Esophagus muscularis mucosa (tissue), 4 donors: ENCODE measurements at regions not wholly inside any gene's neighbourhood (a gene's known extent, or its start where the extent isn't known, plus 50 kb on each side); places are given as distances from the start of the nearest gene placed in this dataset.

Source experiments
- DNase-seq: peaks from one replicate; pipeline ENCODE4 v3.0.0-alpha.2; 2017; ENCODE audit errors: extremely low spot score
- H3K27ac ChIP-seq, 4 donors: fragments of 200-600 bp; sonication (generic); replicated peaks in 1 of 4; 1 replicate in 3 of 4; 2 replicates in 1 of 4; pipeline ENCODE4 v1.5.1; 2016 to 2019; ENCODE audit warnings: mild to moderate bottlenecking in 1 of 4
- H3K27me3 ChIP-seq, 4 donors: fragments of 200-600 bp; sonication (generic); one replicate each; pipeline versions ENCODE4 v1.5.1 to v1.6.0; 2016 to 2019
- H3K36me3 ChIP-seq, 4 donors: fragments of 200-600 bp; sonication (generic); one replicate each; pipeline ENCODE4 v1.5.1; 2016 to 2019
- H3K4me1 ChIP-seq, 4 donors: fragments of 200-600 bp; sonication (generic); one replicate each; pipeline ENCODE4 v1.5.1; 2016 to 2019
- H3K4me3 ChIP-seq, 4 donors: fragments of 200-600 bp; sonication (generic); 1 replicate in 2 of 4; 2 replicates in 2 of 4; pipeline ENCODE4 v1.5.1; 2016 to 2019; ENCODE audit warnings: mild to moderate bottlenecking in 4 of 4, moderate library complexity in 1 of 4
- H3K9me3 ChIP-seq, 4 donors: fragments of 200-600 bp; sonication (generic); 1 replicate in 3 of 4; 2 replicates in 1 of 4; pipeline ENCODE4 v1.5.1; 2016 to 2019
- EP300 ChIP-seq: sonication (generic); formaldehyde crosslinking; IDR thresholded peaks from one replicate; pipeline ENCODE4 v1.6.1; 2017; ENCODE audit warnings: antibody characterized with exemption
- POLR2A ChIP-seq: fragments of 450-650 bp; IDR thresholded peaks from one replicate; pipeline ENCODE4 v1.6.1; 2017; ENCODE audit warnings: antibody characterized with exemption, moderate library complexity, mild to moderate bottlenecking, low read depth
- POLR2AphosphoS5 ChIP-seq, 2 donors: sonication (generic); formaldehyde crosslinking; IDR thresholded peaks; one replicate each; pipeline ENCODE4 v1.6.1; 2017; ENCODE audit warnings: antibody characterized with exemption in 2 of 2
- WGBS: methylation state at CpG from one replicate; pipeline ENCODE4 v1.1.5; 2018; 5-methylcytosine and 5-hydroxymethylcytosine counted together
- intact Hi-C: fragments of 100-400 bp; cut with DNase I; formaldehyde crosslinking; loops from one replicate; pipeline ENCODE4 v1.15.1; 2023
- TF ChIP-seq, protein P1 (sequence below), 3 experiments: fragments of 200-600 bp in 2 of 3; fragments of 450-650 bp in 1 of 3; sonication (generic) in 2 of 3; IDR thresholded peaks; one replicate each; pipeline ENCODE4 v1.5.1; 2017 to 2019; ENCODE audit warnings: antibody characterized with exemption in 3 of 3, mild to moderate bottlenecking in 2 of 3, moderate library complexity in 1 of 3

DNA sequence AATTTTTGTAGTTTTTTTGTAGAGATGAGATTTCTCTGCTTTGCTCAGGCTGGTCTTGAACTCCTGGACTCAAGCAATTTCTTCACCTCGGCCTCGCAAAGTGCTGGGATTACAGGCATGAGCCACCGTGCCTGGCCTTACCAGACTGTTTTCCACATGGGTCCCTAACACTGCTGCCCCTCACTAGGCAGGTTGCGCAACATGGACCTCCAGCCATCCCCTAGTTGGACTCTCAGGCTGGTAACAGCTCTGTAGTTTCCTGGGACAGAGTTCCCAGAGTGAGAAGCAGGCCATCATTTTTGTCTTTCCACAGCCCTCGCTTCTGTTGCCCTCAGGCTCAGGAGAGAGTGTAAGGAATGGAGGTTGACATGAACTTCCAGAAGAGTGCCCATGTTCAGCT, 156.1 kb downstream of the CTH start:
- no peaks in the 10 kb centered on the region for H3K4me1 ChIP-seq
- intact Hi-C loops: no loop called here
- WGBS: 88% methylated on average over 5 of the region's 5 CpGs
- no peak overlapping the region for H3K4me3 ChIP-seq
- no peaks in the 10 kb centered on the region for H3K36me3 ChIP-seq
- no peak overlapping the region for H3K27ac ChIP-seq
- H3K9me3 ChIP-seq: no peaks in the 10 kb centered on the region
- no peaks in the 10 kb centered on the region for H3K27me3 ChIP-seq
- DNase-seq: no peak
- TF ChIP-seq POLR2AphosphoS5 (IDR thresholded peaks at IDR 0.05) (no peak), EP300 (no peak), POLR2A (no peak)
- TF ChIP-seq, protein P1, sequence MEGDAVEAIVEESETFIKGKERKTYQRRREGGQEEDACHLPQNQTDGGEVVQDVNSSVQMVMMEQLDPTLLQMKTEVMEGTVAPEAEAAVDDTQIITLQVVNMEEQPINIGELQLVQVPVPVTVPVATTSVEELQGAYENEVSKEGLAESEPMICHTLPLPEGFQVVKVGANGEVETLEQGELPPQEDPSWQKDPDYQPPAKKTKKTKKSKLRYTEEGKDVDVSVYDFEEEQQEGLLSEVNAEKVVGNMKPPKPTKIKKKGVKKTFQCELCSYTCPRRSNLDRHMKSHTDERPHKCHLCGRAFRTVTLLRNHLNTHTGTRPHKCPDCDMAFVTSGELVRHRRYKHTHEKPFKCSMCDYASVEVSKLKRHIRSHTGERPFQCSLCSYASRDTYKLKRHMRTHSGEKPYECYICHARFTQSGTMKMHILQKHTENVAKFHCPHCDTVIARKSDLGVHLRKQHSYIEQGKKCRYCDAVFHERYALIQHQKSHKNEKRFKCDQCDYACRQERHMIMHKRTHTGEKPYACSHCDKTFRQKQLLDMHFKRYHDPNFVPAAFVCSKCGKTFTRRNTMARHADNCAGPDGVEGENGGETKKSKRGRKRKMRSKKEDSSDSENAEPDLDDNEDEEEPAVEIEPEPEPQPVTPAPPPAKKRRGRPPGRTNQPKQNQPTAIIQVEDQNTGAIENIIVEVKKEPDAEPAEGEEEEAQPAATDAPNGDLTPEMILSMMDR (IDR thresholded peaks at IDR 0.05): no peak

DNA sequence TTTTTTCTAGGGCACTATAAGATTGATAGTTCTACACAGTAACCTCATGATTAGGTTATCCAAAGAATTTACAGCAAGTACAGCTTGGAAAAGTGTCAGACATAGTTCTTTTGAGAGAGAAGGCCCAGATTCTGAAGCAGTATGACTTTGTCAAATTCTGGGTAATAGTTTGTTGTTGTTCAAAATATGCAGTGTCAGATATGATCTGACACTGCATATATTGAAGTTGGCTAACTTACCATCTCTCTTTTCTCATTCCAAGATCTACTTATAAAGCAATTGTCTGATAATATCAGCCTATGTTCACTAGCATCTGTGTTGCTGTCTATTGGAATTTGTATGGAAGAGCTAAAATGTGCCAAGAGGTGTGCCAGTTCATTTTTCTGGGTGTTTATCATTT, 160.1 kb downstream of the CTH start:
- no peaks in the 10 kb centered on the region for H3K27me3 ChIP-seq
- no peak overlapping the region for H3K27ac ChIP-seq
- no peak for DNase-seq
- no peak overlapping the region for H3K4me3 ChIP-seq
- H3K36me3 ChIP-seq: no peaks in the 10 kb centered on the region
- TF ChIP-seq, protein P1 (IDR thresholded peaks at IDR 0.05): no peak
- TF ChIP-seq EP300 (no peak), POLR2AphosphoS5 (IDR thresholded peaks at IDR 0.05) (no peak), POLR2A (no peak)
- intact Hi-C loops: no loop called here
- no peaks in the 10 kb centered on the region for H3K4me1 ChIP-seq
- no peaks in the 10 kb centered on the region for H3K9me3 ChIP-seq

DNA sequence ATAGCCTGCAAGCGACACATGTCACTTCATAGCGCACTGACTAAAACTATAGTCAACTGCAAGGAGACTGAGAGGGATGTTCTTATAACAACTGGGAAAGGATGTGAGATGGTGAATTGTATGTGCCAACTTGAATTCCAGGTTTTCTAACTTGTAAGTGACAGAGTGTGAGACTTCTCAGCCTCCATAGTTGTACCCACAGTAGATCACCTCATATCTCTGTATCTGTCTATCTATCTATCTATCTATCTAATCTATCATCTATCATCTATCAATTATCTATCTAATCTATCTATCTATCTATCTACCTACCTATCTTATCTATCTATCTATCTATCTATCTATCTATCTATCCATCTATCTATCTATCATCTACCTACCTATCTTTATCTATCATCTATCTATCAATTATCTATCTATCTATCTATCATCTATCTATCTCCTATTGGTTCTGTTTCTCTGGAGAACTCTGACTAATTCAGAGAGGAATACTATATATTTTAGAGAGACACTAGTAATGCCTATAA, 162.3 kb downstream of the CTH start:
- H3K4me3 ChIP-seq: no peak overlapping the region
- H3K27me3 ChIP-seq: no peaks in the 10 kb centered on the region
- no peak for DNase-seq
- 92% methylated on average over 2 of the region's 2 CpGs for WGBS
- intact Hi-C loops: no loop called here
- no peaks in the 10 kb centered on the region for H3K9me3 ChIP-seq
- H3K4me1 ChIP-seq: no peaks in the 10 kb centered on the region
- TF ChIP-seq, protein P1 (IDR thresholded peaks at IDR 0.05): no peak
- no peak for TF ChIP-seq POLR2A
- no peak for TF ChIP-seq EP300
- TF ChIP-seq POLR2AphosphoS5 (IDR thresholded peaks at IDR 0.05): no peak
- no peak overlapping the region for H3K27ac ChIP-seq
- no peaks in the 10 kb centered on the region for H3K36me3 ChIP-seq

DNA sequence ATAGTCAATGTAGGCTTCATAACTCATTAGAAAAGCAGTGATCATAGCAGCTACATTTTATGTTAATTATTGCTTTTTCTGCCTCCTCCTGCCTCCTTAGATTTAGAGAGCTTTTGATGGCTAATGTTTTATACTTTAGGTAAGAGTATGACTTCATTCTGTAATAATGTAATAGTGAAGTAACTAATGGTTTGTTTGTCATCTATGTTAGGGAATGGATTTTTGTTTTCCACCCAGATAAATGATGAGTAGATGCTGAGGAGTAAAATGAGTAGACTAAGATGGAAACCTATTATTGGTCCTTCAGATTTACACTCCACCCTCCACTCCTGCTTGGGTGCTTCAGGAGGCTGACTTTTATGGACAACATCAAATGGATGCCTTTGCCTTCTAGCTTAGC, 170.6 kb downstream of the CTH start:
- TF ChIP-seq, protein P1 (IDR thresholded peaks at IDR 0.05): no peak
- TF ChIP-seq POLR2A (no peak), POLR2AphosphoS5 (IDR thresholded peaks at IDR 0.05) (no peak), EP300 (no peak)
- H3K27ac ChIP-seq: no peak overlapping the region
- H3K4me1 ChIP-seq: no peaks in the 10 kb centered on the region
- no peaks in the 10 kb centered on the region for H3K27me3 ChIP-seq
- no peaks in the 10 kb centered on the region for H3K9me3 ChIP-seq
- H3K4me3 ChIP-seq: no peak overlapping the region
- DNase-seq: no peak
- H3K36me3 ChIP-seq: no peaks in the 10 kb centered on the region
- intact Hi-C loops: no loop called here

DNA sequence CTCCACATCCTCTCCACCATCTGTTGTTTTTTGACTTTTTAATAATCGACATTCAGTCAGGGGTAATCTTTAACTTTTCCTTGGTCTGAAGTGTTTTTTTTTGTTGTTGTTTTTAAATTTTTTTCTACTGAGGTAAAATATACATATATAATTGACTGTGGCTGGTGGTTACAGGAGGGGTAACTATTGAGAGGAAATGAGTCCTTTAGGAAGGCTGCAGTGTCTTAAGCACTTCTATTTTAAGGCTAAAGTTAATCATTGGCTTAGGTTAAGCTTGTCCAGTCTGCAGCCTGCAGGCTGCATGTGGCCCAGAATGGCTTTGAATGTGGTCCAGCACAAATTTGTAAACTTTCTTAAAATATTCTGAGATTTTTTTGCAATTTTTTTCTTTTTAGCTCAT, 172.5 kb downstream of the CTH start:
- no peak overlapping the region for H3K4me3 ChIP-seq
- H3K27ac ChIP-seq: no peak overlapping the region
- TF ChIP-seq, protein P1 (IDR thresholded peaks at IDR 0.05): no peak
- TF ChIP-seq POLR2AphosphoS5 (IDR thresholded peaks at IDR 0.05): no peak
- no peak for TF ChIP-seq POLR2A
- H3K4me1 ChIP-seq: no peaks in the 10 kb centered on the region
- no peaks in the 10 kb centered on the region for H3K9me3 ChIP-seq
- WGBS: 93% methylated on average over 1 of the region's 1 CpG
- no peak for DNase-seq
- H3K36me3 ChIP-seq: no peaks in the 10 kb centered on the region
- no peaks in the 10 kb centered on the region for H3K27me3 ChIP-seq
- intact Hi-C loops: no loop called here
